Fibroblast of lung (primary cell): ENCODE measurements at regions not wholly inside any gene's neighbourhood (a gene's known extent, or its start where the extent isn't known, plus 50 kb on each side); places are given as distances from the start of the nearest gene placed in this dataset.

Experiments
- EZH2 ChIP-seq: IDR thresholded peaks from 2 replicates; pipeline ENCODE4 v1.5.1; 2012; ENCODE audit warnings: low read length, control low read depth, mild to moderate bottlenecking; ENCODE audit errors: missing control alignments
- TF ChIP-seq, protein P1 (sequence below), 2 donors: IDR thresholded peaks in 1 of 2; conservative IDR thresholded peaks in 1 of 2; 1 replicate in 1 of 2; 2 replicates in 1 of 2; pipeline ENCODE4 v1.5.1; 2011 to 2012; ENCODE audit warnings: low read length in 2 of 2, control low read depth in 1 of 2, inconsistent platforms in 1 of 2, low read depth in 1 of 2, mild to moderate bottlenecking in 1 of 2

DNA sequence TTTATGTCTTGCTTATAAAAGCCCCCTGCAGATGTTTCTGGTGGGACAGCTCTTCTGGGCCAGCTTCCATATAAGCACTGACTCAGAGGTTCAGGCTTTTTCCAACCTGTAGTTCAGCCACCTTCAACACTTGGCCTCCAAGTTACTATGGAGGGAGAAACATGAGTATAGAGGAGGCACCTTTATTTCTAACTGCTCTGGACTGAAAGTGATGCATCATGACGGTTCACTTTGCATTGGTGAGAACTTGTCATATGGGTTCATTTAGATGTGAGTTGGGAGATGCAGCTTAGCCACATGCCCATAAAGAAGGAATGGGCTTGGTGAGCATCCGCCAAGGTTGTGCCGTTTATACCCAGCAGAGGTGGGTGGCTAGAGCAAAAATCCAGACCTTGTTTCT lies 58.8 kb upstream of the CFAP161 start:
- TF ChIP-seq, protein P1, sequence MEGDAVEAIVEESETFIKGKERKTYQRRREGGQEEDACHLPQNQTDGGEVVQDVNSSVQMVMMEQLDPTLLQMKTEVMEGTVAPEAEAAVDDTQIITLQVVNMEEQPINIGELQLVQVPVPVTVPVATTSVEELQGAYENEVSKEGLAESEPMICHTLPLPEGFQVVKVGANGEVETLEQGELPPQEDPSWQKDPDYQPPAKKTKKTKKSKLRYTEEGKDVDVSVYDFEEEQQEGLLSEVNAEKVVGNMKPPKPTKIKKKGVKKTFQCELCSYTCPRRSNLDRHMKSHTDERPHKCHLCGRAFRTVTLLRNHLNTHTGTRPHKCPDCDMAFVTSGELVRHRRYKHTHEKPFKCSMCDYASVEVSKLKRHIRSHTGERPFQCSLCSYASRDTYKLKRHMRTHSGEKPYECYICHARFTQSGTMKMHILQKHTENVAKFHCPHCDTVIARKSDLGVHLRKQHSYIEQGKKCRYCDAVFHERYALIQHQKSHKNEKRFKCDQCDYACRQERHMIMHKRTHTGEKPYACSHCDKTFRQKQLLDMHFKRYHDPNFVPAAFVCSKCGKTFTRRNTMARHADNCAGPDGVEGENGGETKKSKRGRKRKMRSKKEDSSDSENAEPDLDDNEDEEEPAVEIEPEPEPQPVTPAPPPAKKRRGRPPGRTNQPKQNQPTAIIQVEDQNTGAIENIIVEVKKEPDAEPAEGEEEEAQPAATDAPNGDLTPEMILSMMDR (conservative IDR thresholded peaks at IDR 0.05 in 1 of 2, IDR thresholded peaks at IDR 0.05 in 1 of 2; ENCODE audit: low read depth in 1 of 2, low read length in 2 of 2), result no peak
- no peak for TF ChIP-seq EZH2
